ENCODE measurements at regions not wholly inside any gene's neighbourhood (a gene's known extent, or its start where the extent isn't known, plus 50 kb on each side); places are given as distances from the start of the nearest gene placed in this dataset.

- DNase-seq (ENCODE audit: low read depth), result no peak
- H3K4me3 ChIP-seq (ENCODE audit: low read depth, low read length), result no peak overlapping the region
- TF ChIP-seq CTCF (conservative IDR thresholded peaks at IDR 0.05; ENCODE audit: low read depth, low read length), result no peak
These were observed 225.7 kb downstream of the BAMBI start for GRCh38 chr10:28903063-28903462.

GRCh38 chr10:28903736-28904135, 226.4 kb downstream of the BAMBI start:
- no peak for DNase-seq (ENCODE audit: low read depth)
- no peak for TF ChIP-seq CTCF (conservative IDR thresholded peaks at IDR 0.05; ENCODE audit: low read depth, low read length)
- no peak overlapping the region for H3K4me3 ChIP-seq (ENCODE audit: low read depth, low read length)

- TF ChIP-seq CTCF (conservative IDR thresholded peaks at IDR 0.05; ENCODE audit: low read depth, low read length), result no peak
- H3K4me3 ChIP-seq (ENCODE audit: low read depth, low read length), result no peak overlapping the region
- no peak for DNase-seq (ENCODE audit: low read depth)
These were observed 228.1 kb downstream of the BAMBI start for GRCh38 chr10:28905371-28905770.

GRCh38 chr10:28906011-28906411, 228.7 kb downstream of the BAMBI start:
- no peak overlapping the region for H3K4me3 ChIP-seq (ENCODE audit: low read depth, low read length)
- no peak for DNase-seq (ENCODE audit: low read depth)
- TF ChIP-seq CTCF (conservative IDR thresholded peaks at IDR 0.05; ENCODE audit: low read depth, low read length), result no peak

GRCh38 chr10:28906415-28906814, 229.1 kb downstream of the BAMBI start:
- DNase-seq (ENCODE audit: low read depth), result no peak
- H3K4me3 ChIP-seq (ENCODE audit: low read depth, low read length), result no peak overlapping the region
- TF ChIP-seq CTCF (conservative IDR thresholded peaks at IDR 0.05; ENCODE audit: low read depth, low read length), result no peak

GRCh38 chr10:28906934-28907333, 229.6 kb downstream of the BAMBI start:
- TF ChIP-seq CTCF (conservative IDR thresholded peaks at IDR 0.05; ENCODE audit: low read depth, low read length), result no peak
- no peak for DNase-seq (ENCODE audit: low read depth)
- H3K4me3 ChIP-seq (ENCODE audit: low read depth, low read length), result no peak overlapping the region

- no peak for TF ChIP-seq CTCF (conservative IDR thresholded peaks at IDR 0.05; ENCODE audit: low read depth, low read length)
- H3K4me3 ChIP-seq (ENCODE audit: low read depth, low read length), result no peak overlapping the region
- DNase-seq (ENCODE audit: low read depth), result no peak
These were observed 232.6 kb downstream of the BAMBI start for GRCh38 chr10:28909875-28910274.
